ENCODE measurements at regions not wholly inside any gene's neighbourhood (a gene's known extent, or its start where the extent isn't known, plus 50 kb on each side); places are given as distances from the start of the nearest gene placed in this dataset.
"Not testable (repeated sequence)": the region's sequence is repeated elsewhere in the genome, so short reads cannot be mapped to it uniquely, and the experiment has no call there.

GRCh38 chr4:137360761-137361160, 171.5 kb downstream of the PCDH18 start:
- Histone ChIP-seq H3K4me3 (replicated peaks; ENCODE audit: insufficient read depth, low read length) (no peak overlapping the region), H3K27me3 (ENCODE audit: insufficient read depth, poor library complexity, severe bottlenecking) (no peaks in the 10 kb centered on the region), H3K27ac (replicated peaks) (no peak overlapping the region)
- TF ChIP-seq, protein P1, sequence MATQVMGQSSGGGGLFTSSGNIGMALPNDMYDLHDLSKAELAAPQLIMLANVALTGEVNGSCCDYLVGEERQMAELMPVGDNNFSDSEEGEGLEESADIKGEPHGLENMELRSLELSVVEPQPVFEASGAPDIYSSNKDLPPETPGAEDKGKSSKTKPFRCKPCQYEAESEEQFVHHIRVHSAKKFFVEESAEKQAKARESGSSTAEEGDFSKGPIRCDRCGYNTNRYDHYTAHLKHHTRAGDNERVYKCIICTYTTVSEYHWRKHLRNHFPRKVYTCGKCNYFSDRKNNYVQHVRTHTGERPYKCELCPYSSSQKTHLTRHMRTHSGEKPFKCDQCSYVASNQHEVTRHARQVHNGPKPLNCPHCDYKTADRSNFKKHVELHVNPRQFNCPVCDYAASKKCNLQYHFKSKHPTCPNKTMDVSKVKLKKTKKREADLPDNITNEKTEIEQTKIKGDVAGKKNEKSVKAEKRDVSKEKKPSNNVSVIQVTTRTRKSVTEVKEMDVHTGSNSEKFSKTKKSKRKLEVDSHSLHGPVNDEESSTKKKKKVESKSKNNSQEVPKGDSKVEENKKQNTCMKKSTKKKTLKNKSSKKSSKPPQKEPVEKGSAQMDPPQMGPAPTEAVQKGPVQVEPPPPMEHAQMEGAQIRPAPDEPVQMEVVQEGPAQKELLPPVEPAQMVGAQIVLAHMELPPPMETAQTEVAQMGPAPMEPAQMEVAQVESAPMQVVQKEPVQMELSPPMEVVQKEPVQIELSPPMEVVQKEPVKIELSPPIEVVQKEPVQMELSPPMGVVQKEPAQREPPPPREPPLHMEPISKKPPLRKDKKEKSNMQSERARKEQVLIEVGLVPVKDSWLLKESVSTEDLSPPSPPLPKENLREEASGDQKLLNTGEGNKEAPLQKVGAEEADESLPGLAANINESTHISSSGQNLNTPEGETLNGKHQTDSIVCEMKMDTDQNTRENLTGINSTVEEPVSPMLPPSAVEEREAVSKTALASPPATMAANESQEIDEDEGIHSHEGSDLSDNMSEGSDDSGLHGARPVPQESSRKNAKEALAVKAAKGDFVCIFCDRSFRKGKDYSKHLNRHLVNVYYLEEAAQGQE (IDR thresholded peaks at IDR 0.05; ENCODE audit: insufficient replicate concordance, low read depth): no peak
- TF ChIP-seq SPI1 (IDR thresholded peaks at IDR 0.05; ENCODE audit: borderline replicate concordance, low read depth): no peak
- TF ChIP-seq, protein P2, sequence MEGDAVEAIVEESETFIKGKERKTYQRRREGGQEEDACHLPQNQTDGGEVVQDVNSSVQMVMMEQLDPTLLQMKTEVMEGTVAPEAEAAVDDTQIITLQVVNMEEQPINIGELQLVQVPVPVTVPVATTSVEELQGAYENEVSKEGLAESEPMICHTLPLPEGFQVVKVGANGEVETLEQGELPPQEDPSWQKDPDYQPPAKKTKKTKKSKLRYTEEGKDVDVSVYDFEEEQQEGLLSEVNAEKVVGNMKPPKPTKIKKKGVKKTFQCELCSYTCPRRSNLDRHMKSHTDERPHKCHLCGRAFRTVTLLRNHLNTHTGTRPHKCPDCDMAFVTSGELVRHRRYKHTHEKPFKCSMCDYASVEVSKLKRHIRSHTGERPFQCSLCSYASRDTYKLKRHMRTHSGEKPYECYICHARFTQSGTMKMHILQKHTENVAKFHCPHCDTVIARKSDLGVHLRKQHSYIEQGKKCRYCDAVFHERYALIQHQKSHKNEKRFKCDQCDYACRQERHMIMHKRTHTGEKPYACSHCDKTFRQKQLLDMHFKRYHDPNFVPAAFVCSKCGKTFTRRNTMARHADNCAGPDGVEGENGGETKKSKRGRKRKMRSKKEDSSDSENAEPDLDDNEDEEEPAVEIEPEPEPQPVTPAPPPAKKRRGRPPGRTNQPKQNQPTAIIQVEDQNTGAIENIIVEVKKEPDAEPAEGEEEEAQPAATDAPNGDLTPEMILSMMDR (IDR thresholded peaks at IDR 0.05; ENCODE audit: insufficient read depth, low read length): no peak
- TF ChIP-seq POLR2AphosphoS5 (IDR thresholded peaks at IDR 0.05; ENCODE audit: low read depth): no peak
- no peak for TF ChIP-seq GABPA (IDR thresholded peaks at IDR 0.05; ENCODE audit: low read depth)
- no peak for DNase-seq (ENCODE audit: low read depth in 1 of 2, low spot score in 1 of 2)

DNA sequence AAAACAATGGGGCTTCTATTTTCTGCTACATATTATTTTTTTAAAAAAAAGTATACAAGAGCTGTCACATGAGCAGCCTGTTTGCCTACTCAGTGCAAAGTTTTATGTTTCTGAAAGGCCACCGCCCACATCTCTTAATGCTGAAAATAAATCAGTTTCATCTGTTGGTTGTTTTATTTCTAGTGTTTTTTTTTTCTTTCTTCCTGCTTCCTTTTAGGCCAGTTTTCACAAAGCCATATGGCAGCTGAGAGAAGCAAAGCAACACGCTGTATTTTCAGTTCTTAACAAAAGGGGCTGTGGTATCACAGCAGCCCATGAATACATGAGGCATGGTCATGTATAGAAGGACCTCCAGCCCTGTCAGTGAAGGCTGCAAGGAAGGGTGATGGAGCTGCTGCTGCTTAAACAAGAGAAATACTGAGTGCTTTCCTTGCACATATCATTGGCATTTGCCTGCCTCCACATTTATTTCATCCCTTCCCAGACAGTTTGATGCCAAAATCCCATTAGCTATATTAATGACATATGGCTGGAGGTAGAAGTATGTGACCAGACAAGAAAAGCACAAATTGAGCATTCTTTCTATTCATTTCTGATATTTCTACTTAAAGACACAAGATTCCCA, 172.5 kb downstream of the PCDH18 start:
- TF ChIP-seq SPI1 (IDR thresholded peaks at IDR 0.05; ENCODE audit: borderline replicate concordance, low read depth) (no peak), GABPA (IDR thresholded peaks at IDR 0.05; ENCODE audit: low read depth) (no peak), POLR2AphosphoS5 (IDR thresholded peaks at IDR 0.05; ENCODE audit: low read depth) (no peak)
- TF ChIP-seq, protein P2 (IDR thresholded peaks at IDR 0.05; ENCODE audit: insufficient read depth, low read length): no peak
- TF ChIP-seq, protein P1 (IDR thresholded peaks at IDR 0.05; ENCODE audit: insufficient replicate concordance, low read depth): no peak
- DNase-seq (ENCODE audit: low read depth in 1 of 2, low spot score in 1 of 2): no peak
- Histone ChIP-seq H3K27me3 (ENCODE audit: insufficient read depth, poor library complexity, severe bottlenecking) (no peaks in the 10 kb centered on the region), H3K4me3 (replicated peaks; ENCODE audit: insufficient read depth, low read length) (no peak overlapping the region), H3K27ac (replicated peaks) (no peak overlapping the region)

GRCh38 chr4:137354562-137354961, 177.7 kb downstream of the PCDH18 start:
- H3K4me3 ChIP-seq (replicated peaks; ENCODE audit: insufficient read depth, low read length); H3K27me3 ChIP-seq (ENCODE audit: insufficient read depth, poor library complexity, severe bottlenecking); DNase-seq (ENCODE audit: low read depth in 1 of 2, low spot score in 1 of 2); H3K27ac ChIP-seq (replicated peaks): not testable (repeated sequence)

GRCh38 chr4:137347371-137347770, 184.9 kb downstream of the PCDH18 start:
- no peak for DNase-seq (ENCODE audit: low read depth in 1 of 2, low spot score in 1 of 2)
- Histone ChIP-seq H3K27me3 (ENCODE audit: insufficient read depth, poor library complexity, severe bottlenecking) (no peaks in the 10 kb centered on the region), H3K4me3 (replicated peaks; ENCODE audit: insufficient read depth, low read length) (no peak overlapping the region), H3K27ac (replicated peaks) (no peak overlapping the region)
- TF ChIP-seq GABPA (IDR thresholded peaks at IDR 0.05; ENCODE audit: low read depth): no peak
- no peak for TF ChIP-seq SPI1 (IDR thresholded peaks at IDR 0.05; ENCODE audit: borderline replicate concordance, low read depth)
- no peak for TF ChIP-seq POLR2AphosphoS5 (IDR thresholded peaks at IDR 0.05; ENCODE audit: low read depth)
- TF ChIP-seq, protein P2 (IDR thresholded peaks at IDR 0.05; ENCODE audit: insufficient read depth, low read length): no peak
- TF ChIP-seq, protein P1 (IDR thresholded peaks at IDR 0.05; ENCODE audit: insufficient replicate concordance, low read depth): no peak

Data from HL-60 (cell line).